DOHH2 (cell line): ENCODE measurements at regions not wholly inside any gene's neighbourhood (a gene's known extent, or its start where the extent isn't known, plus 50 kb on each side); places are given as distances from the start of the nearest gene placed in this dataset.

Experiments
- EZH2phosphoT487 ChIP-seq: fragments of 200-600 bp; sonication (generic); IDR thresholded peaks from 2 replicates; pipeline ENCODE4 v1.6.1; 2017; ENCODE audit warnings: borderline replicate concordance, mild to moderate bottlenecking, antibody characterized with exemption, low read length, moderate library complexity, mixed read lengths
- TF ChIP-seq, protein P1 (sequence below): fragments of 200-600 bp; sonication (generic); IDR thresholded peaks from one replicate; pipeline ENCODE4 v1.5.1; 2014; ENCODE audit warnings: antibody characterized with exemption, mild to moderate bottlenecking, low read depth, low read length; ENCODE audit not compliant: poor library complexity, severe bottlenecking

- TF ChIP-seq, protein P1, sequence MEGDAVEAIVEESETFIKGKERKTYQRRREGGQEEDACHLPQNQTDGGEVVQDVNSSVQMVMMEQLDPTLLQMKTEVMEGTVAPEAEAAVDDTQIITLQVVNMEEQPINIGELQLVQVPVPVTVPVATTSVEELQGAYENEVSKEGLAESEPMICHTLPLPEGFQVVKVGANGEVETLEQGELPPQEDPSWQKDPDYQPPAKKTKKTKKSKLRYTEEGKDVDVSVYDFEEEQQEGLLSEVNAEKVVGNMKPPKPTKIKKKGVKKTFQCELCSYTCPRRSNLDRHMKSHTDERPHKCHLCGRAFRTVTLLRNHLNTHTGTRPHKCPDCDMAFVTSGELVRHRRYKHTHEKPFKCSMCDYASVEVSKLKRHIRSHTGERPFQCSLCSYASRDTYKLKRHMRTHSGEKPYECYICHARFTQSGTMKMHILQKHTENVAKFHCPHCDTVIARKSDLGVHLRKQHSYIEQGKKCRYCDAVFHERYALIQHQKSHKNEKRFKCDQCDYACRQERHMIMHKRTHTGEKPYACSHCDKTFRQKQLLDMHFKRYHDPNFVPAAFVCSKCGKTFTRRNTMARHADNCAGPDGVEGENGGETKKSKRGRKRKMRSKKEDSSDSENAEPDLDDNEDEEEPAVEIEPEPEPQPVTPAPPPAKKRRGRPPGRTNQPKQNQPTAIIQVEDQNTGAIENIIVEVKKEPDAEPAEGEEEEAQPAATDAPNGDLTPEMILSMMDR, result no peak
- no peak for TF ChIP-seq EZH2phosphoT487
These were observed 292.2 kb upstream of the CRY1 start for GRCh38 chr12:107385509-107385908.
